ENCODE measurements at regions not wholly inside any gene's neighbourhood (a gene's known extent, or its start where the extent isn't known, plus 50 kb on each side); places are given as distances from the start of the nearest gene placed in this dataset.

DNA sequence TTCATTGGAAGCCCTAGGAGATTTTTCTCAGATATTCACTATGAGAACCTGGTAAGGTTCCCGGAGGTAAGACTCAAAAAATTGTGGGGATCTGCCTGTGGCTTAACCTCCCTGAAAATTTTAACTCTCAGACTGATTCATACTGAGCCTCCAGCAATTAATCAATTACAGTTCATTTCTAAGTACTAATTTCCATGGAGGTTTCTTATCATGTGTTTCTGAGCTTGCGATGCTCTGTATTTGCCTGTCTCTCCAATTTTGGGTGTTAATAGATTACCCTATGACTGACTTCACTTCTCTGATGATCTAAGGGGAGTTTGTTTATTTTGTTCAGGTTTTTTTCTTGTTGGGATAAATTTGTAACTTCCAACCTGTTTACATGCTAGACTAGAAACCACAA is 215.4 kb upstream of the TMEM196 start:
- TF ChIP-seq, protein P1, sequence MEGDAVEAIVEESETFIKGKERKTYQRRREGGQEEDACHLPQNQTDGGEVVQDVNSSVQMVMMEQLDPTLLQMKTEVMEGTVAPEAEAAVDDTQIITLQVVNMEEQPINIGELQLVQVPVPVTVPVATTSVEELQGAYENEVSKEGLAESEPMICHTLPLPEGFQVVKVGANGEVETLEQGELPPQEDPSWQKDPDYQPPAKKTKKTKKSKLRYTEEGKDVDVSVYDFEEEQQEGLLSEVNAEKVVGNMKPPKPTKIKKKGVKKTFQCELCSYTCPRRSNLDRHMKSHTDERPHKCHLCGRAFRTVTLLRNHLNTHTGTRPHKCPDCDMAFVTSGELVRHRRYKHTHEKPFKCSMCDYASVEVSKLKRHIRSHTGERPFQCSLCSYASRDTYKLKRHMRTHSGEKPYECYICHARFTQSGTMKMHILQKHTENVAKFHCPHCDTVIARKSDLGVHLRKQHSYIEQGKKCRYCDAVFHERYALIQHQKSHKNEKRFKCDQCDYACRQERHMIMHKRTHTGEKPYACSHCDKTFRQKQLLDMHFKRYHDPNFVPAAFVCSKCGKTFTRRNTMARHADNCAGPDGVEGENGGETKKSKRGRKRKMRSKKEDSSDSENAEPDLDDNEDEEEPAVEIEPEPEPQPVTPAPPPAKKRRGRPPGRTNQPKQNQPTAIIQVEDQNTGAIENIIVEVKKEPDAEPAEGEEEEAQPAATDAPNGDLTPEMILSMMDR (IDR thresholded peaks at IDR 0.05), result no peak
- no peak for TF ChIP-seq POLR2A (IDR thresholded peaks at IDR 0.05)

Data from ovary (tissue), 3 donors.